ENCODE measurements at regions not wholly inside any gene's neighbourhood (a gene's known extent, or its start where the extent isn't known, plus 50 kb on each side); places are given as distances from the start of the nearest gene placed in this dataset.
"Not testable (repeated sequence)": the region's sequence is repeated elsewhere in the genome, so short reads cannot be mapped to it uniquely, and the experiment has no call there.

- H3K4me1 ChIP-seq, result peaks cover 3% of the 10 kb centered on the region
- no peaks in the 10 kb centered on the region for H3K36me3 ChIP-seq (ENCODE audit: low read depth, missing control alignments)
- no peaks in the 10 kb centered on the region for H3K27me3 ChIP-seq
- no peak overlapping the region for H3K27ac ChIP-seq
- H3K4me3 ChIP-seq, result no peak overlapping the region
- no peaks in the 10 kb centered on the region for H3K9me3 ChIP-seq
- TF ChIP-seq CTCF (IDR thresholded peaks at IDR 0.05), result no peak
- no peak for TF ChIP-seq POLR2A (IDR thresholded peaks at IDR 0.05)
- DNase-seq, result no peak
- intact Hi-C loops (cut with DNase I; ENCODE audit: low total_unique reads), result no loop called here
Observed at GRCh38 chr3:23723930-23724329, 81.8 kb upstream of the UBE2E1 start.

- DNase-seq, result peak; percentile 76
- TF ChIP-seq POLR2A (IDR thresholded peaks at IDR 0.05), result no peak
- TF ChIP-seq CTCF (IDR thresholded peaks at IDR 0.05), result no peak
- H3K27me3 ChIP-seq, result no peaks in the 10 kb centered on the region
- H3K9me3 ChIP-seq, result no peaks in the 10 kb centered on the region
- no peak overlapping the region for H3K4me3 ChIP-seq
- 75 to 83% methylated on average over 5 of the region's 5 CpGs for WGBS, 2 donors
- H3K27ac ChIP-seq, result no peak overlapping the region
- peaks cover 15% of the 10 kb centered on the region for H3K4me1 ChIP-seq
- intact Hi-C loops (cut with DNase I; ENCODE audit: low total_unique reads), result no loop called here
- no peaks in the 10 kb centered on the region for H3K36me3 ChIP-seq (ENCODE audit: low read depth, missing control alignments)
Observed at GRCh38 chr3:23726811-23727548, 78.8 kb upstream of the UBE2E1 start.

- intact Hi-C loops (cut with DNase I; ENCODE audit: low total_unique reads), result no loop called here
- Histone ChIP-seq H3K9me3 (no peaks in the 10 kb centered on the region), H3K4me3 (no peak overlapping the region), H3K4me1 (peaks cover 15% of the 10 kb centered on the region), H3K27me3 (no peaks in the 10 kb centered on the region), H3K27ac (peak overlapping the region in 1 of 2 donors; percentile 53), H3K36me3 (ENCODE audit: low read depth, missing control alignments) (no peaks in the 10 kb centered on the region)
- 81 to 86% methylated on average over 3 to 4 of the region's 4 CpGs for WGBS, 2 donors
- no peak for TF ChIP-seq CTCF (IDR thresholded peaks at IDR 0.05)
- no peak for TF ChIP-seq POLR2A (IDR thresholded peaks at IDR 0.05)
- DNase-seq, result peak; percentile 36
Observed at GRCh38 chr3:23728601-23729117, 77.1 kb upstream of the UBE2E1 start.

GRCh38 chr3:23729362-23729761 lies 76.4 kb upstream of the UBE2E1 start:
- H3K36me3 ChIP-seq (ENCODE audit: low read depth, missing control alignments); H3K27ac ChIP-seq; H3K4me3 ChIP-seq; H3K27me3 ChIP-seq; H3K9me3 ChIP-seq; intact Hi-C loops (cut with DNase I; ENCODE audit: low total_unique reads): not testable (repeated sequence)
- H3K4me1 ChIP-seq, result peaks cover 15% of the 10 kb centered on the region
- DNase-seq, result peak; percentile 20
- WGBS, 2 donors, result 70 to 89% methylated on average over 6 of the region's 6 CpGs

GRCh38 chr3:23734481-23734880 lies 71.3 kb upstream of the UBE2E1 start:
- Histone ChIP-seq H3K9me3 (no peaks in the 10 kb centered on the region), H3K27me3 (no peaks in the 10 kb centered on the region), H3K27ac (no peak overlapping the region), H3K4me3 (no peak overlapping the region), H3K4me1 (peaks cover 15% of the 10 kb centered on the region), H3K36me3 (ENCODE audit: low read depth, missing control alignments) (no peaks in the 10 kb centered on the region)
- TF ChIP-seq CTCF (IDR thresholded peaks at IDR 0.05) (no peak), POLR2A (IDR thresholded peaks at IDR 0.05) (no peak)
- intact Hi-C loops (cut with DNase I; ENCODE audit: low total_unique reads), result no loop called here
- no peak for DNase-seq
- WGBS, 2 donors, result 91 to 93% methylated on average over 3 of the region's 3 CpGs
